ENCODE measurements at regions not wholly inside any gene's neighbourhood (a gene's known extent, or its start where the extent isn't known, plus 50 kb on each side); places are given as distances from the start of the nearest gene placed in this dataset.

GRCh38 chr6:4372866-4373265, 237.5 kb upstream of the ECI2 start:
- no peaks in the 10 kb centered on the region for H3K27me3 ChIP-seq (ENCODE audit: insufficient read depth, poor library complexity, severe bottlenecking)
- TF ChIP-seq, protein P1, sequence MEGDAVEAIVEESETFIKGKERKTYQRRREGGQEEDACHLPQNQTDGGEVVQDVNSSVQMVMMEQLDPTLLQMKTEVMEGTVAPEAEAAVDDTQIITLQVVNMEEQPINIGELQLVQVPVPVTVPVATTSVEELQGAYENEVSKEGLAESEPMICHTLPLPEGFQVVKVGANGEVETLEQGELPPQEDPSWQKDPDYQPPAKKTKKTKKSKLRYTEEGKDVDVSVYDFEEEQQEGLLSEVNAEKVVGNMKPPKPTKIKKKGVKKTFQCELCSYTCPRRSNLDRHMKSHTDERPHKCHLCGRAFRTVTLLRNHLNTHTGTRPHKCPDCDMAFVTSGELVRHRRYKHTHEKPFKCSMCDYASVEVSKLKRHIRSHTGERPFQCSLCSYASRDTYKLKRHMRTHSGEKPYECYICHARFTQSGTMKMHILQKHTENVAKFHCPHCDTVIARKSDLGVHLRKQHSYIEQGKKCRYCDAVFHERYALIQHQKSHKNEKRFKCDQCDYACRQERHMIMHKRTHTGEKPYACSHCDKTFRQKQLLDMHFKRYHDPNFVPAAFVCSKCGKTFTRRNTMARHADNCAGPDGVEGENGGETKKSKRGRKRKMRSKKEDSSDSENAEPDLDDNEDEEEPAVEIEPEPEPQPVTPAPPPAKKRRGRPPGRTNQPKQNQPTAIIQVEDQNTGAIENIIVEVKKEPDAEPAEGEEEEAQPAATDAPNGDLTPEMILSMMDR (IDR thresholded peaks at IDR 0.05; ENCODE audit: poor library complexity, severe bottlenecking) = no peak
- peaks cover 15% of the 10 kb centered on the region for H3K4me1 ChIP-seq (ENCODE audit: insufficient read depth, poor library complexity, severe bottlenecking)
- no peak overlapping the region for H3K27ac ChIP-seq (ENCODE audit: poor library complexity, severe bottlenecking)
- DNase-seq (ENCODE audit: low spot score) = no peak
- ATAC-seq (ENCODE audit: low read depth) = no peak
- no peaks in the 10 kb centered on the region for H3K36me3 ChIP-seq (ENCODE audit: low read depth)
- no peaks in the 10 kb centered on the region for H3K9me3 ChIP-seq (ENCODE audit: severe bottlenecking)
- H3K4me3 ChIP-seq (ENCODE audit: severe bottlenecking) = no peak overlapping the region

GRCh38 chr6:4371207-4371921, 236.0 kb upstream of the ECI2 start:
- peaks cover 15% of the 10 kb centered on the region for H3K4me1 ChIP-seq (ENCODE audit: insufficient read depth, poor library complexity, severe bottlenecking)
- H3K27me3 ChIP-seq (ENCODE audit: insufficient read depth, poor library complexity, severe bottlenecking) = no peaks in the 10 kb centered on the region
- no peaks in the 10 kb centered on the region for H3K36me3 ChIP-seq (ENCODE audit: low read depth)
- TF ChIP-seq, protein P1 (IDR thresholded peaks at IDR 0.05; ENCODE audit: poor library complexity, severe bottlenecking) = no peak
- DNase-seq (ENCODE audit: low spot score) (no peak), ATAC-seq (ENCODE audit: low read depth) (no peak)
- no peak overlapping the region for H3K4me3 ChIP-seq (ENCODE audit: severe bottlenecking)
- no peaks in the 10 kb centered on the region for H3K9me3 ChIP-seq (ENCODE audit: severe bottlenecking)
- peak overlapping the region; percentile 74 for H3K27ac ChIP-seq (ENCODE audit: poor library complexity, severe bottlenecking)

DNA sequence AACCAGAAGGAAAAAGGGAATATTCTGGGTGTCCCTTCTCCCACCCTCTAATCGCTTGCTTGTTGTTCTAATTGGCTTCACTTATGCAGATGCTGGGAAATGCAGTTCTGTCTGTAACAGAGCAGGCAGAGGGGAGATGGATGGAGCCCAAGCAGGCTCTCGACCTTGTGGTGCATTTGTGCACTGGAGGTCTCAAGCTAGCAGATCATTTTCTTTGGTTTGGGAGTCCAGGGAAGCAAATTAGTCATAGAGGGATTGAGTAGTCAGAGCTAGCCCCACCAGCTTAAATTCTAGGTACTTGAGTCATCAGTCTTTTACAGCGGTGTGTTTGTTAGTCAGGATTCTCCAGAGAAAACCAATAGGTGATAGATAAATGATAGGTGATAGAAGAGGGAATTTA, 234.7 kb upstream of the ECI2 start:
- ATAC-seq (ENCODE audit: low read depth) (peak; percentile 99), DNase-seq (ENCODE audit: low spot score) (no peak)
- H3K27ac ChIP-seq (ENCODE audit: poor library complexity, severe bottlenecking) = peak overlapping the region; percentile 74
- no peaks in the 10 kb centered on the region for H3K36me3 ChIP-seq (ENCODE audit: low read depth)
- H3K4me3 ChIP-seq (ENCODE audit: severe bottlenecking) = no peak overlapping the region
- H3K27me3 ChIP-seq (ENCODE audit: insufficient read depth, poor library complexity, severe bottlenecking) = no peaks in the 10 kb centered on the region
- H3K4me1 ChIP-seq (ENCODE audit: insufficient read depth, poor library complexity, severe bottlenecking) = peaks cover 15% of the 10 kb centered on the region
- TF ChIP-seq, protein P1 (IDR thresholded peaks at IDR 0.05; ENCODE audit: poor library complexity, severe bottlenecking) = no peak
- no peaks in the 10 kb centered on the region for H3K9me3 ChIP-seq (ENCODE audit: severe bottlenecking)

- H3K4me1 ChIP-seq (ENCODE audit: insufficient read depth, poor library complexity, severe bottlenecking) = peaks cover 15% of the 10 kb centered on the region
- peak overlapping the region; percentile 74 for H3K27ac ChIP-seq (ENCODE audit: poor library complexity, severe bottlenecking)
- TF ChIP-seq, protein P1 (IDR thresholded peaks at IDR 0.05; ENCODE audit: poor library complexity, severe bottlenecking) = no peak
- no peaks in the 10 kb centered on the region for H3K36me3 ChIP-seq (ENCODE audit: low read depth)
- peak; percentile 46 for ATAC-seq (ENCODE audit: low read depth)
- H3K9me3 ChIP-seq (ENCODE audit: severe bottlenecking) = no peaks in the 10 kb centered on the region
- no peak for DNase-seq (ENCODE audit: low spot score)
- H3K27me3 ChIP-seq (ENCODE audit: insufficient read depth, poor library complexity, severe bottlenecking) = no peaks in the 10 kb centered on the region
- no peak overlapping the region for H3K4me3 ChIP-seq (ENCODE audit: severe bottlenecking)
Measured at GRCh38 chr6:4369616-4370015, 234.2 kb upstream of the ECI2 start.

DNA sequence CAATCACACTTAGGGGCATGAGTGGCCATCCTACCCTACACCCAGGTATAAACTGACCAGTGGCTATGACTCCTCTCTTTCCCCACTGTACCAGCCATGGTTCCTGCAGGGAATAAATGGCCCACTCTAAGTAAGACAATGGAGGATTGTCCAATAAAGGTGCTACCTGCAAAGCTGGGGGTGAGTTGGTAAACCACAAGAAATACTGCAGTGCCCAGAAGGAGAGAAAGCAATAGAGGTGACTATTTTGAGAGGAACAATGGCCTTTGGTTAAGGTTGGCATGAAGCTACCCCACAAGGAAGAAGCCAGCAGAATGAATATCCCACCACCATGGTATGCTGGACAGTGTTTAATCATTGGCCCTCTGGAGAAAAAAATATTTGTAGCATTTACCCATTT, 233.3 kb upstream of the ECI2 start:
- Histone ChIP-seq H3K27ac (ENCODE audit: poor library complexity, severe bottlenecking) (peak overlapping the region; percentile 74), H3K4me3 (ENCODE audit: severe bottlenecking) (no peak overlapping the region), H3K9me3 (ENCODE audit: severe bottlenecking) (no peaks in the 10 kb centered on the region), H3K27me3 (ENCODE audit: insufficient read depth, poor library complexity, severe bottlenecking) (no peaks in the 10 kb centered on the region), H3K36me3 (ENCODE audit: low read depth) (no peaks in the 10 kb centered on the region), H3K4me1 (ENCODE audit: insufficient read depth, poor library complexity, severe bottlenecking) (peaks cover 15% of the 10 kb centered on the region)
- no peak for ATAC-seq (ENCODE audit: low read depth)
- no peak for DNase-seq (ENCODE audit: low spot score)
- TF ChIP-seq, protein P1 (IDR thresholded peaks at IDR 0.05; ENCODE audit: poor library complexity, severe bottlenecking) = no peak

Data from RWPE2 (cell line).